GM23248 (cell line): ENCODE measurements at regions not wholly inside any gene's neighbourhood (a gene's known extent, or its start where the extent isn't known, plus 50 kb on each side); places are given as distances from the start of the nearest gene placed in this dataset.

Experiments used
- EZH2 ChIP-seq: fragments of 200-600 bp; sonication (generic); IDR thresholded peaks from 2 replicates; pipeline ENCODE4 v1.6.1; 2018; ENCODE audit warnings: antibody characterized with exemption, mild to moderate bottlenecking; ENCODE audit not compliant: insufficient read depth, poor library complexity, severe bottlenecking
- EZH2phosphoT487 ChIP-seq: fragments of 200-600 bp; sonication (generic); IDR thresholded peaks from 2 replicates; pipeline ENCODE4 v1.6.1; 2018; ENCODE audit warnings: antibody characterized with exemption, moderate library complexity, mild to moderate bottlenecking, low read depth; ENCODE audit not compliant: insufficient read depth

DNA sequence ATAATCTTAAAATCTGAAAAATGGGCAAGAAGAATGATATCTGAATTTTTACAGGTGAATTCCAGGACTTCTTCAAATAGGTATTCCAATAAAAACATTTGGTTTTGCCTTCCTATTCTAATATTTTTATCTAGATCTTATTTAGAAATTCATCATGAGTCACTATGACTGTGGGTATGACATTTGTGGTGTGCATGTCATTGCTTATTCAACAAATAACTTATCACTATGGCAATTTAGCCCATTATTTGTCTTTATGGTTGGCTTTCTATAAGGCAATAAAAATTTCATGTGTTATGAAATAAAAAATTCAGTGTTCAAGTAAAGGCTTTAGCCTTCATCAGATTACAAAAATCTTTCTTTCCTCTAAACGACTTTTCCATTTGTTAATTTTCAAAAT, 1139.6 kb upstream of the NUDT12 start:
- TF ChIP-seq EZH2 (no peak), EZH2phosphoT487 (no peak)
